Panc1 (cell line): ENCODE measurements at regions not wholly inside any gene's neighbourhood (a gene's known extent, or its start where the extent isn't known, plus 50 kb on each side); places are given as distances from the start of the nearest gene placed in this dataset.
A peak's percentile ranks its signal among the peaks of the same experiment; 100 is the strongest.

Experiments
- ATAC-seq: fragments of 200-7000 bp; cut with Tn5 transposase; 2 replicates; pipeline ENCODE4 v1.9.1; 2020; ENCODE audit warnings: mild to moderate bottlenecking, moderate library complexity
- BruUV-seq: library from RNA; stranded (reverse); fragments of 400-500 nt; replicated peaks from 2 replicates; lab custom pipeline; 2021; lab: Mats Ljungman, UMichigan
- CTCF ChIA-PET: fragments of 300-600 bp; sonication (Branson Sonifier 250); formaldehyde crosslinking; loops from one replicate; lab custom pipeline; 2022; ENCODE audit warnings: antibody characterized with exemption; lab: Charles Lee
- POLR2A ChIA-PET: fragments of 300-600 bp; sonication (Branson Sonifier 250); formaldehyde crosslinking; loops from one replicate; lab custom pipeline; 2022; ENCODE audit warnings: antibody characterized with exemption; lab: Charles Lee
- DNase-seq: peaks from one replicate; pipeline ENCODE4 v3.0.0-alpha.2; 2010; ENCODE audit warnings: low read depth, low spot score
- H3K27ac ChIP-seq: 2 replicates; pipeline ENCODE4 v1.5.1; 2011; ENCODE audit warnings: mild to moderate bottlenecking, low read length, inconsistent platforms
- H3K27me3 ChIP-seq: fragments of 200-500 bp; sonication (Bioruptor generic); 2 replicates; pipeline ENCODE4 v1.6.0; 2014; ENCODE audit warnings: low read length, inconsistent platforms; ENCODE audit not compliant: control insufficient read depth, insufficient read depth
- H3K36me3 ChIP-seq: fragments of 200-500 bp; sonication (Bioruptor generic); 2 replicates; pipeline ENCODE4 v1.5.1; 2014; ENCODE audit warnings: inconsistent platforms, mild to moderate bottlenecking, low read length, moderate library complexity; ENCODE audit not compliant: control insufficient read depth, insufficient read depth
- H3K4me1 ChIP-seq: 2 replicates; pipeline ENCODE4 v1.5.1; 2011; ENCODE audit warnings: inconsistent platforms, mild to moderate bottlenecking, low read length, moderate library complexity; ENCODE audit not compliant: control insufficient read depth, insufficient read depth
- H3K4me3 ChIP-seq, 2 experiments: 2 replicates each; pipeline ENCODE4 v1.5.1; 2011 to 2012; ENCODE audit warnings: low read depth in 2 of 2, low read length in 2 of 2, mild to moderate bottlenecking in 2 of 2, inconsistent platforms in 1 of 2, moderate library complexity in 1 of 2
- H3K9me3 ChIP-seq: fragments of 200-500 bp; sonication (Bioruptor generic); 2 replicates; pipeline ENCODE4 v1.5.1; 2014; ENCODE audit warnings: low read depth, mild to moderate bottlenecking, inconsistent platforms, low read length, moderate library complexity; ENCODE audit not compliant: control insufficient read depth, insufficient read depth
- POLR2AphosphoS5 ChIP-seq: IDR thresholded peaks from 2 replicates; pipeline ENCODE4 v1.6.1; 2012; ENCODE audit warnings: mild to moderate bottlenecking, low read depth, low read length, moderate library complexity
- SIN3A ChIP-seq: IDR thresholded peaks from 2 replicates; pipeline ENCODE4 v1.6.1; 2012; ENCODE audit warnings: low read depth, mild to moderate bottlenecking, low read length, moderate library complexity, borderline replicate concordance; ENCODE audit not compliant: insufficient read depth
- TCF7L2 ChIP-seq: IDR thresholded peaks from 2 replicates; pipeline ENCODE4 v1.6.1; 2011; ENCODE audit warnings: mild to moderate bottlenecking, low read depth, low read length, inconsistent platforms
- in situ Hi-C: cut with HindIII; loops from 2 replicates; pipeline ENCODE4 v1.10.0; 2016; ENCODE audit warnings: low sequenced_read_pairs, low pct_unique_long_range_greater_than_20kb
- intact Hi-C: fragments of 100-400 bp; cut with micrococcal nuclease; formaldehyde crosslinking; loops from one replicate; pipeline ENCODE4 v1.10.0; 2022; ENCODE audit not compliant: unreplicated experiment
- TF ChIP-seq, protein P1 (sequence below): fragments of 450-650 bp; IDR thresholded peaks from 2 replicates; pipeline ENCODE4 v1.5.1; 2017; ENCODE audit warnings: mild to moderate bottlenecking
- TF ChIP-seq, protein P2 (sequence below), 2 experiments: IDR thresholded peaks; 2 replicates each; pipeline ENCODE4 v1.6.1; 2011 to 2012; ENCODE audit warnings: low read depth in 2 of 2, control low read depth in 1 of 2, low read length in 1 of 2, mild to moderate bottlenecking in 1 of 2, moderate library complexity in 1 of 2; ENCODE audit not compliant: insufficient read depth in 1 of 2

DNA sequence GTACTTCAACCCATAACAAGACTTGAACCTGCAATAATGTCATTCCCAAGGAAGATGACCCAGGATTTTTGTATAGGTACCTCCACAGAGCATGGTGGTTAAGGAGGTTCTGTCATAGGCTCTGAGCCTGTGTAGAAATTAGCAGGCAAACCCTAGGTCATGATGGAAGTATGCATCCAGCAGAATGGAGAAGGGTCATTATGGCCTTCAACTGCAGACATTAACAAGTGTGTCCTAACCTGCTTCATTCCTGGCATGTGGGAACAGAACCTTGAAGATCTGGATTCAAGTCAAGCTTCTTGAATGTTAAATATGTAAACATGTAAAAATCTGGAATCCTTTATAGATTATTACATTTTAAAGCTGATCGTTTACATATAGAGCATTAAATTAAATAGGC, 116.2 kb upstream of the SLC38A4 start:
- ATAC-seq (no peak), DNase-seq (no peak)
- Histone ChIP-seq H3K27ac (no peak overlapping the region), H3K27me3 (no peaks in the 10 kb centered on the region), H3K4me3 (no peak overlapping the region), H3K9me3 (no peaks in the 10 kb centered on the region; the same call in 1 of the 2 replicates), H3K36me3 (no peaks in the 10 kb centered on the region), H3K4me1 (0 out of 2 replicates have a peak, but pooled peaks cover 2% of the 10 kb centered on the region)
- in situ Hi-C loops (no loop called here), intact Hi-C loops (loop anchor here (10.0 kb wide), 1 partner anchor 73 kb away; no protein-coding TSS in a partner anchor)
- no TSS peak for BruUV-seq
- ChIA-PET POLR2A (no interaction called here), CTCF (no interaction called here)
- TF ChIP-seq SIN3A, result no peak
- TF ChIP-seq, protein P1, sequence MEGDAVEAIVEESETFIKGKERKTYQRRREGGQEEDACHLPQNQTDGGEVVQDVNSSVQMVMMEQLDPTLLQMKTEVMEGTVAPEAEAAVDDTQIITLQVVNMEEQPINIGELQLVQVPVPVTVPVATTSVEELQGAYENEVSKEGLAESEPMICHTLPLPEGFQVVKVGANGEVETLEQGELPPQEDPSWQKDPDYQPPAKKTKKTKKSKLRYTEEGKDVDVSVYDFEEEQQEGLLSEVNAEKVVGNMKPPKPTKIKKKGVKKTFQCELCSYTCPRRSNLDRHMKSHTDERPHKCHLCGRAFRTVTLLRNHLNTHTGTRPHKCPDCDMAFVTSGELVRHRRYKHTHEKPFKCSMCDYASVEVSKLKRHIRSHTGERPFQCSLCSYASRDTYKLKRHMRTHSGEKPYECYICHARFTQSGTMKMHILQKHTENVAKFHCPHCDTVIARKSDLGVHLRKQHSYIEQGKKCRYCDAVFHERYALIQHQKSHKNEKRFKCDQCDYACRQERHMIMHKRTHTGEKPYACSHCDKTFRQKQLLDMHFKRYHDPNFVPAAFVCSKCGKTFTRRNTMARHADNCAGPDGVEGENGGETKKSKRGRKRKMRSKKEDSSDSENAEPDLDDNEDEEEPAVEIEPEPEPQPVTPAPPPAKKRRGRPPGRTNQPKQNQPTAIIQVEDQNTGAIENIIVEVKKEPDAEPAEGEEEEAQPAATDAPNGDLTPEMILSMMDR, result no peak
- TF ChIP-seq, protein P2, sequence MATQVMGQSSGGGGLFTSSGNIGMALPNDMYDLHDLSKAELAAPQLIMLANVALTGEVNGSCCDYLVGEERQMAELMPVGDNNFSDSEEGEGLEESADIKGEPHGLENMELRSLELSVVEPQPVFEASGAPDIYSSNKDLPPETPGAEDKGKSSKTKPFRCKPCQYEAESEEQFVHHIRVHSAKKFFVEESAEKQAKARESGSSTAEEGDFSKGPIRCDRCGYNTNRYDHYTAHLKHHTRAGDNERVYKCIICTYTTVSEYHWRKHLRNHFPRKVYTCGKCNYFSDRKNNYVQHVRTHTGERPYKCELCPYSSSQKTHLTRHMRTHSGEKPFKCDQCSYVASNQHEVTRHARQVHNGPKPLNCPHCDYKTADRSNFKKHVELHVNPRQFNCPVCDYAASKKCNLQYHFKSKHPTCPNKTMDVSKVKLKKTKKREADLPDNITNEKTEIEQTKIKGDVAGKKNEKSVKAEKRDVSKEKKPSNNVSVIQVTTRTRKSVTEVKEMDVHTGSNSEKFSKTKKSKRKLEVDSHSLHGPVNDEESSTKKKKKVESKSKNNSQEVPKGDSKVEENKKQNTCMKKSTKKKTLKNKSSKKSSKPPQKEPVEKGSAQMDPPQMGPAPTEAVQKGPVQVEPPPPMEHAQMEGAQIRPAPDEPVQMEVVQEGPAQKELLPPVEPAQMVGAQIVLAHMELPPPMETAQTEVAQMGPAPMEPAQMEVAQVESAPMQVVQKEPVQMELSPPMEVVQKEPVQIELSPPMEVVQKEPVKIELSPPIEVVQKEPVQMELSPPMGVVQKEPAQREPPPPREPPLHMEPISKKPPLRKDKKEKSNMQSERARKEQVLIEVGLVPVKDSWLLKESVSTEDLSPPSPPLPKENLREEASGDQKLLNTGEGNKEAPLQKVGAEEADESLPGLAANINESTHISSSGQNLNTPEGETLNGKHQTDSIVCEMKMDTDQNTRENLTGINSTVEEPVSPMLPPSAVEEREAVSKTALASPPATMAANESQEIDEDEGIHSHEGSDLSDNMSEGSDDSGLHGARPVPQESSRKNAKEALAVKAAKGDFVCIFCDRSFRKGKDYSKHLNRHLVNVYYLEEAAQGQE (IDR thresholded peaks at IDR 0.05; ENCODE audit: insufficient read depth in 1 of 2, low read depth in 2 of 2, low read length in 1 of 2), result no peak

DNA sequence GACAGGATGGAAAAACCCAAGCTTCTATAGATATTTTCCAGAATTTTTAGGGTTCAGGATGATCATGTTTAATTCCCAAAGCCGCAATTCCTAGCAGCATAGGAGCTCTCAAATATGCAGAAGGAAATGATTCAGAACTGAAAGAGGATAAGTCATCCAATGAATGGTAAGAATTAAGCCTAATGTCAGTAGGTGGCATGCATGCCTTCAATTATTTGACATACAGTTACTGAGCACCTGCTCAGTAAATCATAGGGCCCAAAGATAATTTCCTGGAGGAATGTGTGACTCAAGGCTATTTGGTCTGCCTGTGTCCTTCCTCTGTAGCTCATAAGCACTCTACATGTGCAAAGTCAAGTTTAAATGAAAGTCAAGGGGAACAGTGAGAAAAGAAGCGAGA, 116.8 kb upstream of the SLC38A4 start:
- H3K36me3 ChIP-seq, result no peaks in the 10 kb centered on the region
- H3K27ac ChIP-seq, result no peak overlapping the region
- TF ChIP-seq, protein P2 (IDR thresholded peaks at IDR 0.05; ENCODE audit: insufficient read depth in 1 of 2, low read depth in 2 of 2, low read length in 1 of 2), result no peak
- TF ChIP-seq SIN3A, result no peak
- TF ChIP-seq TCF7L2, result no peak
- TF ChIP-seq, protein P1, result no peak
- TF ChIP-seq POLR2AphosphoS5, result no peak
- no peaks in the 10 kb centered on the region for H3K27me3 ChIP-seq
- in situ Hi-C loops (no loop called here), intact Hi-C loops (loop anchor here (10.0 kb wide), 1 partner anchor 72 kb away; no protein-coding TSS in a partner anchor)
- BruUV-seq, result no TSS peak
- DNase-seq, result peak; percentile 73
- no peaks in the 10 kb centered on the region; the same call in 1 of the 2 replicates for H3K9me3 ChIP-seq
- ChIA-PET CTCF (no interaction called here), POLR2A (no interaction called here)
- H3K4me3 ChIP-seq, result no peak overlapping the region
- 0 out of 2 replicates have a peak, but pooled peaks cover 2% of the 10 kb centered on the region for H3K4me1 ChIP-seq
- peak; percentile 63 for ATAC-seq
